ENCODE measurements at regions not wholly inside any gene's neighbourhood (a gene's known extent, or its start where the extent isn't known, plus 50 kb on each side); places are given as distances from the start of the nearest gene placed in this dataset.

GRCh38 chr5:142396436-142397038, 71.7 kb upstream of the SPRY4 start:
- TF ChIP-seq CTCF (conservative IDR thresholded peaks at IDR 0.05; ENCODE audit: low read depth, low read length) (no peak), EZH2 (IDR thresholded peaks at IDR 0.05; ENCODE audit: low read length, unreplicated experiment) (no peak), EZH2phosphoT487 (IDR thresholded peaks at IDR 0.05; ENCODE audit: borderline replicate concordance, low read length) (no peak)

Data from PC-3 (cell line).